NCI-H748 treated with DMSO at 0.1 percent for 48 hours (cell line): ENCODE measurements at regions not wholly inside any gene's neighbourhood (a gene's known extent, or its start where the extent isn't known, plus 50 kb on each side); places are given as distances from the start of the nearest gene placed in this dataset.

ENCODE experiments used
- DNase-seq: peaks from one replicate; lab custom pipeline; 2025; lab: John Stamatoyannopoulos, UW

- no peak for DNase-seq
These were observed 81.0 kb upstream of the CACUL1 start for GRCh38 chr10:118835682-118836326.

- no peak for DNase-seq
These were observed 83.6 kb upstream of the CACUL1 start for GRCh38 chr10:118838364-118838763.

DNA sequence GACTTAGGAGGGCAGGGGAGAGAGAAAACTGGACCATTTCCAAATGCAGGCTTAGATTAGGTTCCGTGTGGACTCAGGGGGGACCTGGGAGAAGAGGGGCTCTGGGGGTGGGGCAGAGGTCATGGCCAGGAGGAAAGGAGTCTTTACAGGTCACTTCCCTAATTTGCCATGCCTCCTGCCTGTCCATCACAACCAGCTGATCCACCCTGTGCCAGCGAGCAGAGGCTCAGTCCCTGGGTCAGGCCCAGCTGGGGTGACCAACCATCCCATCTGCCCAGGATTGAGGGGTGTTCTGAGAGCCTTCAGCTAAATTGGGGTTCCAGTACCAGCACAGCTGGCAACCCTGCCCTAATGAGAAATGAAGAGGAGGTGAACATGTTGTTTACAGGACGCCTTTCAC, 84.6 kb upstream of the CACUL1 start:
- DNase-seq, result no peak

DNA sequence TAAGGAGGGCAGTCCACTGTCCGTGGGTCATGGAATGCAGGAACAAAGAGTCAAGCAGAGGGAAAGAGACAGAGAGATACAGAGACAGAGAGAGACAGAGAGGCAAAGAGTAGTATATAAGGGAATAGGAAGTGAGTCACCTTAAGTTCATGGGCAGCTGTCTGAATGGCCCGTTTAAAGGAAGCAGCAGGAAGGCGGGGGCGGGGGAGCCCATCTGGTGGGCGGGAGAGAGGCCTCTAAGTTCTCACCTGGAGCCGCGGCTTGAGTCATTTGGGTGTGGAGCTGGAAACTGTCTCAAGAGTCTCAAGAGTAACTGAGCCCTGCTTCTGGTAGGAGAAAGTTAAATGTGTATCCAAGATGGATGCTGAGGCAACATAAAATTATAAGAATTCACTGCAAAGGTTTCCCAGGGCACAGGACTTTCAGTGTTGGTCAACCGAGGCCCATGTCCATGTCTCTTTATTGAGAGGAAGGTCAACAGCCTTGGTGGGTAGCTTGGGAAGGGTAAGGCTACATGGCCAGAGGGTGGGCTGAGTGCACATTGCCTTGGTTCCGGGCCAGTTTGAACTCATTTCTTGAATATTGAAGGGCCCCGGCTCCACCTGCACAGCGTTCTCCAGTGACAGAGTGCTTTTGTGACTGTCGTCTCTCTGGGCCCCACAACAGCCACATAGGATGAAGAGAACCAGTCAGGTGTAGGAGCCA, 85.5 kb upstream of the CACUL1 start:
- no peak for DNase-seq

- DNase-seq, result no peak
These were observed 86.2 kb upstream of the CACUL1 start for GRCh38 chr10:118840776-118841468.

DNA sequence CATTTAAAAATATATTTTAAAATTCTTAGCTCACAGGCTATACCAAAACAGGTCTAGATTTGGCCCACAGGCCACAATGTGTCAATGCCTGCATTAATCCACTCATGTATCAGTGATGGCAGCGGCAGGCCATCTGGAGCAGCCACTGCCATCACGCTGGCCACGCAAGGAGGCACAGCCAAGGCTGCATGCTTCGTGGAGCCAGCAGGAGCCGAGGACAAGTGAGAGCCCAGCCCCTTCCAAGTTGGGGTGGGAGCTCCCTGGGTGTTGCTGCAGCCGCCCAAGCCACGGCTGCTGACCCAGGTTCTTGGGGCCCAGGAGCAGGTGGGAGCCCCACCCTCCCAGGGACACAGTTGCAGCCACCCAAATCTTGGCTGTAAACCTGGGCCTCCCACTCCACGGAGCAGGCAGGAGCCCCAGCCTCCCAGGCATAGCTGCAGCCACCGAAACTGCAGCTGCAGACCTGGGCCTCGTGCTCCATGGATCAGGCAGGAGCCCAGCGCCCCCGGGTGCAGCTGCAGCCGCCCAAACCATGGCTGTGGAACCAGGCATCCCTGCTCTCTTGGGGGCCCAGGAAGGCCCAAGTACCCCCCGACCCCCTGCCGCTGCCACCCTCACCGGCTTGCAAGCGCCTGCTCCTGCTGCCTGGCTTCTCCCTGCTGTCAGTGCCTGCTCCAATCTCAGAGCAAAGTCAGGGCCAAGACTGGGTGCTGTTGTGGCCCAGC, 87.3 kb upstream of the CACUL1 start:
- DNase-seq, result no peak

GRCh38 chr10:118842843-118843624, 88.3 kb upstream of the CACUL1 start:
- no peak for DNase-seq

- no peak for DNase-seq
These were observed 89.0 kb upstream of the CACUL1 start for GRCh38 chr10:118843647-118844265.

DNA sequence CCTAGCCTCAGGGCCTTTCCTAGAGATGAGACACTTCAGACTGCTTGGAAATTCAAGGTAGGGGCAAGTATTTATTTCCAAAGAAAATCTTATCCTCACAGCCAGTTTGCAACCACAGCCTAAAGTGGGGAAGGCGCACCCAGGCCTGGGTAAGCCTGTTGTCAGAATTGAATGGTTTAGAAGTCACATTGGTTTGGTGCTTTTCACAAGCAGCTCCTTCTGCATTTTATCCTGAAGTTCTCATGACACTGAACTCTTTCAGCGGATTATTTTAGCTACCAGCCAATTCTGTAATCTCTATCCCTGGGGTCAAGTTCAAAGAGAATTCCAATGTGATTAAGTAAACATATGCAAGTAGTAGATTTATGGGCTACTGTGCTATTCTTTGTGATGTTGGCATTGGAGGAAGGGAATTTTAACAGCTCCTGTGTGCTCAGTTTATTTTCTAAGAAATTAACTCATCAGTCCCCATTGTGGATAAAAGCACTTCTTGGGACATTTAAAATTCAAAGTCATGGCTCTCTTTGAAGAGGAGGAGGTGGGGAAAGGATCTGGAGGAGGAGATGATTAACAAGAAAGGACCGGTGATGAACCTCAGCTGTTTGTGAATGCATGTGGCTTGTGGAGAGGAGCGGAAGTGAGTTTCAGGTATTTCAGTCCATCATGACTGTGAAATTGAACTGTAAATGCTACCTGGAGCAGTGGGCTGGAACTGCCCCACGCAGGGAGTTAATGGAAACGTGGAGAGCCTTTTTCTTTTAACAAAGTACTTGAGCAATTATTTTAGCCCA, 90.2 kb upstream of the CACUL1 start:
- no peak for DNase-seq

DNA sequence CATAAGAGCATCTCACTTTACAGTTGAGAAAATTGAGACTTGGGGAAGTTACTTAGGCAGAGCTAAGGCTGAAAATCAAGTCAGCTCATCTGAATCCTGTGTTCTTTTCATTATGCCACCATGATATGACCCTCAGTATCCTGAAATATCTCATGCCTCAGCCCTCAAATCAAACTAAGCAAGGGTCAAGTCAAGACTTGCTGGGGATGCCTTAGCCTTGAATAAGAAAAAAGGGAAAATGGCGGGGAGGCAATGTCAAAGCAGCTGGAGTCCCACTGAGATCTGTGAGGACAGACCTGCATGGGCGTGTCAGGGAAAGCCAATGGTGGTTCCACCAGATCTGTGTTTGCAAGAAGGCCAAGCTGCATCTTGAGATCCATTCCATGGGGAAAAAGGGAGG, 91.0 kb upstream of the CACUL1 start:
- DNase-seq, result no peak

DNA sequence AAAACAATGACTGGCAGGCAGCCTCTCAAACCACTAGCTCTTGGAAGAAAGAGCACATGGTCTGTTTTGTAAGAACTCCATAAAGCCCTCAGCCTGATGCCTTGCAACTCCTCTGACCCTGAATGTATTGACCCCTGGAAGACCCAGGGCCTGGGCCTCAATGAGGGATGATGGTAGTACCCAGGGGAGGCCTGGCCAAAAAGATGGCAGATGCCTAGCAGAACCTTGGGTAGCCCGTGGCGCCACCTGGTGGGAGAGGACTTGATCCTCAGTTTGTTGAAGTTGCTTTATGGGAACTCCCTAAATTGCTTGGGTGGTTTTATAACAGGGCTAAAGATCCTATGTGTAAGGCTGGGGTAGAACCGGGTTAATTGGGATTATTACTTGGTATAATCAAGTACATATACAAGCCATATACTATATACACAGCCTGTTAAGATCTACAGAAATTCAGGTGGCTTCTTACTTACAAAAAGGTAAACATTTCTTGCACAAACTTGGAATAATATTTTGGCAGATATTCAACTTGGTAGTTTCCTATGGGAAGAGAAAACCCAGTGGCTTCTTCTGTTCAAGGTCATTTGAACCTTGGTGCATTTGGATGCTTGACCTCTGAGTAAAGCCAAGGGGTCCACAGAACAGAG, 95.8 kb upstream of the CACUL1 start:
- peak; percentile 25 for DNase-seq

- no peak for DNase-seq
These were observed 96.6 kb upstream of the CACUL1 start for GRCh38 chr10:118851062-118852035.

GRCh38 chr10:118853916-118854315, 99.1 kb upstream of the CACUL1 start:
- no peak for DNase-seq

- DNase-seq, result no peak
These were observed 101.3 kb upstream of the CACUL1 start for GRCh38 chr10:118856106-118856505.

DNA sequence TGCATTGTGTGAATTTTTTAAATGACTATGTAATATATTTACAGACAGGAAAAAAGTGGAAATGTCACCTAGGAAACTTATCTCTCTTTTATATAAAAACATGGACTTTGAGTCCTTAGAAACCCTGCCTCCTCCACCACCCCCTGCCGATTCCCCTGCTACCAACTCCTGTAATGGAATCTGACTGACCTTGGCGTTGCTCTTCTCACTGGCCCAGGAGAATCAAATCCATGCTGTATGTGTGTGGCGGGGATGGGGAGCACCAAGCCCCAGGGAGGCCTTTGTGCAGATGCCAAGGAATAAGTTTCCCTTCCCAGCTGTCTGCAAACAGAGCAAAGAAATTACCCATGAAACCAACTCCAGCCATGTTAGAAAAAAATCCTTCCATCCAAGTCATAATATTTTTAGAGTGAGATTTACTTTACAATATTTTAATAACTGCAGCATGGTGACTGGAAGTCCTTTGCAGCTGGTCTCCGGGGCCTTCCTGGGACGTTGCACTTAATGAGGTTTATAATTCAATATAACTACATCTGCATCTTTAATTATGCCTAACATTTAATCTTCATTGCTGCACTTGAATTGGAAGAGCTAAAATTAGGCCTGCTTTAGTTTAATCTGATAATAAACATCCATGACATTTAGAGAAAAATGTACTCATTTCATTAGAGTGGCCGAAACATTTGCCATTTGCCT, 111.4 kb upstream of the CACUL1 start:
- DNase-seq, result no peak

DNA sequence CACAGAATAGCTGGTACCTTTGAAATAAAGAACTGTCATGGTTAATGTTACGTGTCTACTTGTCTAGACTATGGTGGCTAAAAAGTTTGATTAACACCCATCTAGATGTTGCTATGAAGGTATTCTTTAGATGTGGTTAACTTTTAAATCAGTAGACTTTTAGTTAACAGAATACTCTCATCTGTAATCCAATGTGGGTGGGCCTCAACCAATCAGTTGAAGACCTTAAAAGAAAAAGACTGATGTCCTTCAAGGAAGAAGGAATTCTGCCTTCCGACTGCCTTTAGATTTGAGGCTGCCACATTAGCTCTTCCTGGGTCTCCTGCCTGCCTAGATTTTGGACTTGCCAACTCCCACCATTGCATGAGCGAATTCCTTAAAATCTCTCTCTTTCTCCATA, 113.0 kb upstream of the CACUL1 start:
- DNase-seq, result no peak

GRCh38 chr10:118868589-118868988, 113.8 kb upstream of the CACUL1 start:
- no peak for DNase-seq
